ENCODE measurements at regions not wholly inside any gene's neighbourhood (a gene's known extent, or its start where the extent isn't known, plus 50 kb on each side); places are given as distances from the start of the nearest gene placed in this dataset.

DNA sequence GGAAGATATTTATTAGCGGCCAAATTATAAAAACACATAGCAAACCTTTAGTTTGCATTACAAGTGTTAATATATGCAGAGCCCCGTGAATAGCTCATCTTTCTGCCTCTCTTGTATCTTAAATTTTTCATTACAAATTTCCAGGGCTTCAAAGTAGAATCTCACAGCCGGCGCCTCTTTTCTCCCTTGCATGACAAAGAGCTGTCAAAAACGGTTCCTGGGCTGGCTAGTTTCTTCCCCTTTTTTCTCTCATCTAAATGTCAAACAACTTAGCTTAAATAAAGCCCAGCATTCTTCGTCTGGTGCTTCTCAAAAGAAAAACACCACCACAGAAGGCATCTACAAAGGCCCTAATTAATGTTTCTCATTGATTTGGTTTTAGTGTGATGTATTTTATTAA lies 253.0 kb downstream of the INSC start:
- H3K27ac Mint-ChIP-seq: no peak overlapping the region
- no peaks in the 10 kb centered on the region for H3K36me3 Mint-ChIP-seq

DNA sequence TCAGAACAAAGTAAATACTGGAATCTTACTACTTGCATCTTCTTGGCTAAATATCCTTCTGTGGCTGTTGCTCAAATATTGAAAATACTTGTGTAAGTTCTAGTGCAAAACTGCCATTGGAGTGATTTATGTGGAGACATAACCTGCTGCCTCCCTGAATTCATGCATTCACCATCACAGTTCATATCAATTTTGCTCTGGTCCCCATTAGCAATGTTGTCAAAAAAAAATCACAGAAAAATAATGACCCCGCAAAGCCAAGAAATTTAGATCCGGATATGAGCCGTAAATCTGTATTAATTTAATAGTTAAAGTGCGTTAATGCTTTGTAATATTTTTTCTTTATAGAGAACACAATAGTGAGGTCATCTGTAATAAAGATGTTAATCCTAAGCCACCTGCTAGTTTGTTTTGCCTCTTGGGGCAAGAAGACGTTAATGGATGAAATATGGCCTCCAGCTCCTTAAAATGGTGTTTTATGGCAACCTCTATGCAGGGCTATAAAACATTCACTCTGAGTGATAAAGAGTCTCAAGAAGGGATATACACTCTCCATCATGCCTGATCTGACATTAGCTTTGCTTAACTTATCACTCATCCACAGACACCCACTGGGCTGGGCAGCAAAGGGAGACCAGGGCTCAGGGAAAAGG lies 255.9 kb downstream of the INSC start:
- Mint-ChIP-seq H3K4me1 (no peaks in the 10 kb centered on the region), H3K9me3 (peaks cover 3 to 8% of the 10 kb centered on the region in 2 donors), H3K4me3 (no peak overlapping the region), H3K27me3 (ENCODE audit: low read depth in 2 of 2) (peaks cover 0 to 1% of the 10 kb centered on the region in 2 donors), H3K36me3 (no peaks in the 10 kb centered on the region), H3K27ac (no peak overlapping the region)
- Histone ChIP-seq H3K4me1 (ENCODE audit: control insufficient read depth, insufficient read depth, low read length) (no peaks in the 10 kb centered on the region), H3K27ac (ENCODE audit: low read length) (no peak overlapping the region), H3K9me3 (ENCODE audit: control insufficient read depth, insufficient read depth, low read length) (peaks cover 2% of the 10 kb centered on the region), H3K36me3 (ENCODE audit: control insufficient read depth, insufficient read depth, low read length) (no peaks in the 10 kb centered on the region), H3K4me3 (ENCODE audit: low read length) (no peak overlapping the region), H3K27me3 (ENCODE audit: control insufficient read depth, insufficient read depth, low read length) (no peaks in the 10 kb centered on the region)
- TF ChIP-seq, protein P1, sequence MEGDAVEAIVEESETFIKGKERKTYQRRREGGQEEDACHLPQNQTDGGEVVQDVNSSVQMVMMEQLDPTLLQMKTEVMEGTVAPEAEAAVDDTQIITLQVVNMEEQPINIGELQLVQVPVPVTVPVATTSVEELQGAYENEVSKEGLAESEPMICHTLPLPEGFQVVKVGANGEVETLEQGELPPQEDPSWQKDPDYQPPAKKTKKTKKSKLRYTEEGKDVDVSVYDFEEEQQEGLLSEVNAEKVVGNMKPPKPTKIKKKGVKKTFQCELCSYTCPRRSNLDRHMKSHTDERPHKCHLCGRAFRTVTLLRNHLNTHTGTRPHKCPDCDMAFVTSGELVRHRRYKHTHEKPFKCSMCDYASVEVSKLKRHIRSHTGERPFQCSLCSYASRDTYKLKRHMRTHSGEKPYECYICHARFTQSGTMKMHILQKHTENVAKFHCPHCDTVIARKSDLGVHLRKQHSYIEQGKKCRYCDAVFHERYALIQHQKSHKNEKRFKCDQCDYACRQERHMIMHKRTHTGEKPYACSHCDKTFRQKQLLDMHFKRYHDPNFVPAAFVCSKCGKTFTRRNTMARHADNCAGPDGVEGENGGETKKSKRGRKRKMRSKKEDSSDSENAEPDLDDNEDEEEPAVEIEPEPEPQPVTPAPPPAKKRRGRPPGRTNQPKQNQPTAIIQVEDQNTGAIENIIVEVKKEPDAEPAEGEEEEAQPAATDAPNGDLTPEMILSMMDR (IDR thresholded peaks at IDR 0.05): no peak
- intact Hi-C loops (cut with micrococcal nuclease): no loop called here
- no peak for DNase-seq
- ATAC-seq: no peak
- 91% methylated on average over 5 of the region's 5 CpGs for WGBS (ENCODE audit: insufficient coverage)

More for the DNA sequence above, 253.0 kb downstream of the INSC start:
- no peak overlapping the region for H3K27ac ChIP-seq (ENCODE audit: low read length)
- H3K27me3 ChIP-seq (ENCODE audit: control insufficient read depth, insufficient read depth, low read length): no peaks in the 10 kb centered on the region
- no peak for ATAC-seq
- no peaks in the 10 kb centered on the region for H3K36me3 ChIP-seq (ENCODE audit: control insufficient read depth, insufficient read depth, low read length)
- H3K4me3 ChIP-seq (ENCODE audit: low read length): no peak overlapping the region
- H3K9me3 Mint-ChIP-seq: peaks cover 2 to 12% of the 10 kb centered on the region in 2 donors
- DNase-seq: no peak
- H3K4me1 Mint-ChIP-seq: no peaks in the 10 kb centered on the region
- no peak overlapping the region for H3K4me3 Mint-ChIP-seq
- TF ChIP-seq, protein P1 (IDR thresholded peaks at IDR 0.05): no peak
- no peaks in the 10 kb centered on the region for H3K27me3 Mint-ChIP-seq (ENCODE audit: low read depth in 2 of 2)
- intact Hi-C loops (cut with micrococcal nuclease): no loop called here
- no peaks in the 10 kb centered on the region for H3K4me1 ChIP-seq (ENCODE audit: control insufficient read depth, insufficient read depth, low read length)
- peaks cover 2% of the 10 kb centered on the region for H3K9me3 ChIP-seq (ENCODE audit: control insufficient read depth, insufficient read depth, low read length)
- WGBS (ENCODE audit: insufficient coverage): 23% methylated on average over 5 of the region's 6 CpGs

DNA sequence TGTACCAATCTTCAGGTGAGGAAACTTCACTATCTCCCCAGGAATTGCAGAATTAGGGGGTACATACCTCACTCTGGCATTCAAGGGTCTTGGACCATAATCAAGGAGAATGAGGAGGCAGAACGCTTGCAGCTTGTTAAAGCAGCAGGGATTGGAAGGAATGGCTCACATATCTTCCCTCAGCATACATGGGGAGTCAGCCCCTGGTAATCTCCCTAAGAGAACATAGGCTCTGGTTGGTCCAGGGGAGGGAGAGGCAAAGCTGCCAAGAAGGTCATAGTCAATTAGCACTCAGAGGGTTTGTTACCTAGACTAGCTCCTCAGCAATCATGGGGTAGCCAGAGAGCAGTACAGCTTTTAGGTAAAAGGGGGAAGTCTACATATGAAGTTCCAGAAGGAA lies 256.8 kb downstream of the INSC start:
- 86% methylated on average over 1 of the region's 1 CpG for whole genome bisulfite sequencing (ENCODE audit: insufficient coverage)
- Mint-ChIP-seq H3K9me3 (peaks cover 6 to 9% of the 10 kb centered on the region in 2 donors), H3K27me3 (ENCODE audit: low read depth in 2 of 2) (peaks cover 0 to 2% of the 10 kb centered on the region in 2 donors), H3K27ac (no peak overlapping the region), H3K36me3 (no peaks in the 10 kb centered on the region), H3K4me1 (no peaks in the 10 kb centered on the region), H3K4me3 (no peak overlapping the region)
- H3K9me3 ChIP-seq (ENCODE audit: control insufficient read depth, insufficient read depth, low read length): peaks cover 2% of the 10 kb centered on the region
- ATAC-seq (no peak), DNase-seq (no peak)
- TF ChIP-seq, protein P1 (IDR thresholded peaks at IDR 0.05): no peak
- intact Hi-C loops (cut with micrococcal nuclease): no loop called here
- no peaks in the 10 kb centered on the region for H3K36me3 ChIP-seq (ENCODE audit: control insufficient read depth, insufficient read depth, low read length)
- H3K27me3 ChIP-seq (ENCODE audit: control insufficient read depth, insufficient read depth, low read length): no peaks in the 10 kb centered on the region
- H3K4me3 ChIP-seq (ENCODE audit: low read length): no peak overlapping the region
- no peak overlapping the region for H3K27ac ChIP-seq (ENCODE audit: low read length)
- H3K4me1 ChIP-seq (ENCODE audit: control insufficient read depth, insufficient read depth, low read length): no peaks in the 10 kb centered on the region

DNA sequence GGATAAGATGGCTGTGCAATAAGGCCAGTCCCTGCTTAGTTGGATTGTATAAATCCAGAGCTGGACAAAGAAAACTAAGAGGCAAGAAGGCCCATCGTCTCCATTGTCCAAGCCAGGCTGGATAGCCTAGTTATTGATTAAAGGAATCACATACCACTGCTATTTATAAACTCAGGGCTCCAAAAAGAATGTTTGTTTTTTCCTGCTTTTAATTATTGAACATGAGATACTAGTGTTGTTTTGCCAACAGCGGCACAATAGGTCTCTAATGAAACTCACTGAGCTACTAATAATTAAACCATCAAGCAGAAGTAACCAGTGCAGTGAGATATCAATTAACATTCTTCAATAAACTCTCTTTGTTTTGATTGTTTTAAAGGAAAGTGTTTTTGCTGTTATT lies 259.7 kb downstream of the INSC start:
- Histone ChIP-seq H3K4me1 (ENCODE audit: control insufficient read depth, insufficient read depth, low read length) (no peaks in the 10 kb centered on the region), H3K27me3 (ENCODE audit: control insufficient read depth, insufficient read depth, low read length) (no peaks in the 10 kb centered on the region), H3K36me3 (ENCODE audit: control insufficient read depth, insufficient read depth, low read length) (no peaks in the 10 kb centered on the region), H3K27ac (ENCODE audit: low read length) (no peak overlapping the region), H3K9me3 (ENCODE audit: control insufficient read depth, insufficient read depth, low read length) (peaks cover 5% of the 10 kb centered on the region), H3K4me3 (ENCODE audit: low read length) (no peak overlapping the region)
- no peak overlapping the region for H3K4me3 Mint-ChIP-seq
- ATAC-seq (no peak), DNase-seq (no peak)
- H3K27me3 Mint-ChIP-seq (ENCODE audit: low read depth in 2 of 2): peaks cover 0 to 2% of the 10 kb centered on the region in 2 donors
- intact Hi-C loops (cut with micrococcal nuclease): no loop called here
- no peaks in the 10 kb centered on the region for H3K4me1 Mint-ChIP-seq
- 75% methylated on average over 1 of the region's 2 CpGs for WGBS (ENCODE audit: insufficient coverage)
- no peaks in the 10 kb centered on the region for H3K36me3 Mint-ChIP-seq
- H3K9me3 Mint-ChIP-seq: peaks cover 6 to 9% of the 10 kb centered on the region in 2 donors
- no peak overlapping the region for H3K27ac Mint-ChIP-seq
- TF ChIP-seq, protein P1 (IDR thresholded peaks at IDR 0.05): no peak

All from natural killer cell (primary cell).